MM.1S (cell line): ENCODE measurements at regions not wholly inside any gene's neighbourhood (a gene's known extent, or its start where the extent isn't known, plus 50 kb on each side); places are given as distances from the start of the nearest gene placed in this dataset.
A peak's percentile ranks its signal among the peaks of the same experiment; 100 is the strongest.

ENCODE experiments used
- DNase-seq: peaks from one replicate; pipeline ENCODE4 v3.0.0-alpha.2; 2015
- H2AFZ ChIP-seq: fragments of 300-600 bp; sonication (generic); 2 replicates; pipeline ENCODE4 v1.6.0; 2016; ENCODE audit warnings: antibody characterized with exemption, low read length
- H3F3A ChIP-seq: fragments of 300-600 bp; sonication (generic); 2 replicates; pipeline ENCODE4 v1.6.1; 2016; ENCODE audit warnings: mild to moderate bottlenecking, antibody characterized with exemption, low read length, moderate library complexity, mixed read lengths; ENCODE audit not compliant: insufficient read depth
- H3K27ac ChIP-seq: fragments of 300-600 bp; sonication (generic); 2 replicates; pipeline ENCODE4 v1.5.1; 2016; ENCODE audit warnings: mild to moderate bottlenecking, low read length
- H3K27me3 ChIP-seq: fragments of 300-600 bp; sonication (generic); replicated peaks from 2 replicates; pipeline ENCODE4 v1.6.0; 2016; ENCODE audit warnings: low read length; ENCODE audit not compliant: insufficient read depth
- H3K36me3 ChIP-seq: fragments of 300-600 bp; sonication (generic); replicated peaks from 2 replicates; pipeline ENCODE4 v1.6.1; 2016; ENCODE audit warnings: mild to moderate bottlenecking, low read length, mixed read lengths; ENCODE audit not compliant: insufficient read depth
- H3K4me1 ChIP-seq: fragments of 300-600 bp; sonication (generic); 2 replicates; pipeline ENCODE4 v1.6.1; 2016; ENCODE audit warnings: low read length, mixed read lengths
- H3K4me2 ChIP-seq: fragments of 300-600 bp; sonication (generic); 2 replicates; pipeline ENCODE4 v1.6.0; 2016; ENCODE audit warnings: low read depth, low read length
- H3K4me3 ChIP-seq: fragments of 300-600 bp; sonication (generic); 2 replicates; pipeline ENCODE4 v1.5.1; 2016; ENCODE audit warnings: low read length, mixed read lengths
- H3K79me2 ChIP-seq: fragments of 300-600 bp; sonication (generic); 2 replicates; pipeline ENCODE4 v1.6.1; 2016; ENCODE audit warnings: mixed run types, low read length, mixed read lengths
- H3K9ac ChIP-seq: fragments of 300-600 bp; sonication (generic); 2 replicates; pipeline ENCODE4 v1.6.1; 2016; ENCODE audit warnings: low read length, mixed read lengths
- H3K9me2 ChIP-seq: fragments of 300-600 bp; sonication (generic); replicated peaks from 2 replicates; pipeline ENCODE4 v1.6.1; 2016; ENCODE audit warnings: mild to moderate bottlenecking, low read length, mixed read lengths; ENCODE audit not compliant: insufficient read depth
- H3K9me3 ChIP-seq: fragments of 300-600 bp; sonication (generic); replicated peaks from 2 replicates; pipeline ENCODE4 v1.6.1; 2016; ENCODE audit warnings: mild to moderate bottlenecking, low read length, mixed read lengths; ENCODE audit not compliant: insufficient read depth
- H4K20me1 ChIP-seq: fragments of 300-600 bp; sonication (generic); 2 replicates; pipeline ENCODE4 v1.6.1; 2016; ENCODE audit warnings: mild to moderate bottlenecking, low read length, moderate library complexity, mixed read lengths; ENCODE audit not compliant: insufficient read depth
- CTCF ChIP-seq: fragments of 300-600 bp; sonication (generic); IDR thresholded peaks from 2 replicates; pipeline ENCODE4 v1.5.1; 2016; ENCODE audit warnings: antibody characterized with exemption, low read length, mixed read lengths
- EZH2 ChIP-seq: fragments of 300-600 bp; sonication (generic); optimal IDR thresholded peaks from 2 replicates; pipeline ENCODE3; 2017; ENCODE audit warnings: low read depth, mild to moderate bottlenecking, antibody characterized with exemption, low read length, mixed read lengths
- EZH2phosphoT487 ChIP-seq: fragments of 300-600 bp; sonication (generic); IDR thresholded peaks from 2 replicates; pipeline ENCODE4 v1.6.1; 2018; ENCODE audit warnings: antibody characterized with exemption, low read length

GRCh38 chr1:224509907-224510306, 75.3 kb upstream of the WDR26 start:
- Histone ChIP-seq H3K9ac (no peak overlapping the region), H3K9me2 (no peaks in the 10 kb centered on the region), H2AFZ (no peak overlapping the region), H3K4me3 (no peak overlapping the region), H4K20me1 (no peaks in the 10 kb centered on the region), H3K27ac (no peak overlapping the region), H3K4me1 (peaks cover 20% of the 10 kb centered on the region), H3F3A (no peaks in the 10 kb centered on the region), H3K36me3 (no peaks in the 10 kb centered on the region), H3K4me2 (no peak overlapping the region), H3K9me3 (no peaks in the 10 kb centered on the region), H3K79me2 (no peaks in the 10 kb centered on the region), H3K27me3 (no peaks in the 10 kb centered on the region)
- no peak for DNase-seq
- TF ChIP-seq EZH2phosphoT487 (no peak), EZH2 (no peak), CTCF (no peak)

- H3K4me3 ChIP-seq, result no peak overlapping the region
- H3K79me2 ChIP-seq, result no peaks in the 10 kb centered on the region
- no peak overlapping the region for H3K9ac ChIP-seq
- H3K9me3 ChIP-seq, result no peaks in the 10 kb centered on the region
- no peaks in the 10 kb centered on the region for H3F3A ChIP-seq
- peak; percentile 61 for DNase-seq
- no peaks in the 10 kb centered on the region for H3K36me3 ChIP-seq
- peak overlapping the region; percentile 60 for H2AFZ ChIP-seq
- no peak for TF ChIP-seq EZH2
- no peak for TF ChIP-seq CTCF
- no peak for TF ChIP-seq EZH2phosphoT487
- H3K4me2 ChIP-seq, result peak overlapping the region; percentile 42
- no peaks in the 10 kb centered on the region for H3K27me3 ChIP-seq
- peak overlapping the region; percentile 10; the same call in 1 of the 2 replicates for H3K27ac ChIP-seq
- H4K20me1 ChIP-seq, result no peaks in the 10 kb centered on the region
- H3K9me2 ChIP-seq, result no peaks in the 10 kb centered on the region
- peaks cover 20% of the 10 kb centered on the region for H3K4me1 ChIP-seq
Measured at GRCh38 chr1:224510880-224511645, 76.5 kb upstream of the WDR26 start.

GRCh38 chr1:224512600-224513151, 78.1 kb upstream of the WDR26 start:
- Histone ChIP-seq H3K4me2 (no peak overlapping the region), H2AFZ (no peak overlapping the region), H3K9me2 (no peaks in the 10 kb centered on the region), H3K79me2 (no peaks in the 10 kb centered on the region), H3K9me3 (no peaks in the 10 kb centered on the region), H3F3A (no peaks in the 10 kb centered on the region), H3K36me3 (no peaks in the 10 kb centered on the region), H4K20me1 (no peaks in the 10 kb centered on the region), H3K4me3 (no peak overlapping the region), H3K27ac (no peak overlapping the region), H3K4me1 (peaks cover 20% of the 10 kb centered on the region), H3K27me3 (no peaks in the 10 kb centered on the region), H3K9ac (no peak overlapping the region)
- no peak for TF ChIP-seq EZH2
- no peak for TF ChIP-seq CTCF
- no peak for DNase-seq
